Hepatocyte (in vitro differentiated cells): ENCODE measurements at regions not wholly inside any gene's neighbourhood (a gene's known extent, or its start where the extent isn't known, plus 50 kb on each side); places are given as distances from the start of the nearest gene placed in this dataset.

Experiments used
- DNase-seq: peaks from one replicate; pipeline ENCODE4 v3.0.0-alpha.2; 2016; ENCODE audit warnings: low spot score
- H2AFZ ChIP-seq: fragments of 200-600 bp; sonication (generic); 2 replicates; pipeline ENCODE4 v1.6.0; 2016; ENCODE audit warnings: antibody characterized with exemption, mild to moderate bottlenecking
- H3K27ac ChIP-seq: fragments of 200-600 bp; sonication (generic); 2 replicates; pipeline ENCODE4 v1.5.1; 2016; ENCODE audit warnings: mild to moderate bottlenecking
- H3K27me3 ChIP-seq: fragments of 200-600 bp; sonication (generic); 2 replicates; pipeline ENCODE4 v1.6.1; 2016
- H3K36me3 ChIP-seq: fragments of 200-600 bp; sonication (generic); replicated peaks from 2 replicates; pipeline ENCODE4 v1.5.1; 2016; ENCODE audit warnings: low read depth; ENCODE audit not compliant: insufficient read depth
- H3K4me1 ChIP-seq: fragments of 200-600 bp; sonication (generic); 2 replicates; pipeline ENCODE4 v1.5.1; 2016; ENCODE audit warnings: mild to moderate bottlenecking, moderate library complexity; ENCODE audit not compliant: insufficient read depth
- H3K4me2 ChIP-seq: fragments of 200-600 bp; sonication (generic); 2 replicates; pipeline ENCODE4 v1.6.0; 2016
- H3K4me3 ChIP-seq: fragments of 200-600 bp; sonication (generic); 2 replicates; pipeline ENCODE4 v1.5.1; 2016; ENCODE audit warnings: mild to moderate bottlenecking
- H3K79me2 ChIP-seq: fragments of 200-600 bp; sonication (generic); 2 replicates; pipeline ENCODE4 v1.6.0; 2017; ENCODE audit warnings: mild to moderate bottlenecking
- H3K9me2 ChIP-seq: fragments of 200-600 bp; sonication (generic); replicated peaks from 2 replicates; pipeline ENCODE4 v1.6.0; 2017; ENCODE audit warnings: mild to moderate bottlenecking; ENCODE audit not compliant: insufficient read depth
- H3K9me3 ChIP-seq: fragments of 200-600 bp; sonication (generic); 2 replicates; pipeline ENCODE4 v1.5.1; 2016; ENCODE audit warnings: low read depth, mild to moderate bottlenecking
- H4K20me1 ChIP-seq: fragments of 200-600 bp; sonication (generic); 2 replicates; pipeline ENCODE4 v1.6.0; 2016; ENCODE audit warnings: mild to moderate bottlenecking; ENCODE audit not compliant: insufficient read depth, poor library complexity, severe bottlenecking
- EZH2 ChIP-seq: fragments of 200-600 bp; sonication (generic); IDR thresholded peaks from 2 replicates; pipeline ENCODE4 v1.6.1; 2016; ENCODE audit warnings: antibody characterized with exemption, mild to moderate bottlenecking, borderline replicate concordance
- EZH2phosphoT487 ChIP-seq: fragments of 200-600 bp; sonication (generic); IDR thresholded peaks from one replicate; pipeline ENCODE4 v1.6.1; 2018; ENCODE audit warnings: antibody characterized with exemption, mild to moderate bottlenecking, low read depth, moderate library complexity; ENCODE audit not compliant: unreplicated experiment, severe bottlenecking
- WGBS: methylation state at CpG from one replicate; pipeline ENCODE4 v1.1.6; 2016; ENCODE audit warnings: low lambda C conversion rate; ENCODE audit errors: missing lambda C conversion rate; 5-methylcytosine and 5-hydroxymethylcytosine counted together
- TF ChIP-seq, protein P1 (sequence below): fragments of 200-600 bp; sonication (generic); IDR thresholded peaks from 2 replicates; pipeline ENCODE4 v1.5.1; 2016; ENCODE audit warnings: antibody characterized with exemption, mild to moderate bottlenecking; ENCODE audit not compliant: poor library complexity

DNA sequence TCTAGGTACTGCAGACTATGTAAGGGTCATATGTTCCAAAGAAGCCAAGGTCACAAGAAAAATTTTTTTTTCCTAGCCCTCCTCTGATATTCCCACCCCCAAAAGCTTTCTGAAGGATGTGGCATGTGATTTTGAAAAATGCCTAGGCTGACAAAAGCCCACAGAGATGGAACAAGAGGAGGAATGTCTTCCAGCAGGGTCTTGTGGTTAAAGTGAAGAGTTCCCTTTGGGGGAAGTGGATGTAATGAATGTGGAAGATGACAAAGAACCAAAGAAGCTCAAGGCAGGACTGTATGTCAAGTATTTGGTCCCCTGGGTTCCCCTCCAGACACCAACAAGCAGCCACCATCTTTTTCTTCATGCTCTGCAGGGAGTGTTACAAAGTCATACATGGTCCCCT lies 268.8 kb downstream of the BCOR start:
- Histone ChIP-seq H3K4me3 (no peak overlapping the region), H3K4me1 (peaks cover 7% of the 10 kb centered on the region), H3K36me3 (no peaks in the 10 kb centered on the region), H2AFZ (no peak overlapping the region), H3K4me2 (no peak overlapping the region), H3K27ac (no peak overlapping the region), H4K20me1 (no peaks in the 10 kb centered on the region), H3K9me3 (no peaks in the 10 kb centered on the region), H3K27me3 (no peaks in the 10 kb centered on the region), H3K9me2 (no peaks in the 10 kb centered on the region), H3K79me2 (no peaks in the 10 kb centered on the region)
- no peak for DNase-seq
- no peak for TF ChIP-seq EZH2phosphoT487
- no peak for TF ChIP-seq EZH2
- TF ChIP-seq, protein P1, sequence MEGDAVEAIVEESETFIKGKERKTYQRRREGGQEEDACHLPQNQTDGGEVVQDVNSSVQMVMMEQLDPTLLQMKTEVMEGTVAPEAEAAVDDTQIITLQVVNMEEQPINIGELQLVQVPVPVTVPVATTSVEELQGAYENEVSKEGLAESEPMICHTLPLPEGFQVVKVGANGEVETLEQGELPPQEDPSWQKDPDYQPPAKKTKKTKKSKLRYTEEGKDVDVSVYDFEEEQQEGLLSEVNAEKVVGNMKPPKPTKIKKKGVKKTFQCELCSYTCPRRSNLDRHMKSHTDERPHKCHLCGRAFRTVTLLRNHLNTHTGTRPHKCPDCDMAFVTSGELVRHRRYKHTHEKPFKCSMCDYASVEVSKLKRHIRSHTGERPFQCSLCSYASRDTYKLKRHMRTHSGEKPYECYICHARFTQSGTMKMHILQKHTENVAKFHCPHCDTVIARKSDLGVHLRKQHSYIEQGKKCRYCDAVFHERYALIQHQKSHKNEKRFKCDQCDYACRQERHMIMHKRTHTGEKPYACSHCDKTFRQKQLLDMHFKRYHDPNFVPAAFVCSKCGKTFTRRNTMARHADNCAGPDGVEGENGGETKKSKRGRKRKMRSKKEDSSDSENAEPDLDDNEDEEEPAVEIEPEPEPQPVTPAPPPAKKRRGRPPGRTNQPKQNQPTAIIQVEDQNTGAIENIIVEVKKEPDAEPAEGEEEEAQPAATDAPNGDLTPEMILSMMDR: no peak

DNA sequence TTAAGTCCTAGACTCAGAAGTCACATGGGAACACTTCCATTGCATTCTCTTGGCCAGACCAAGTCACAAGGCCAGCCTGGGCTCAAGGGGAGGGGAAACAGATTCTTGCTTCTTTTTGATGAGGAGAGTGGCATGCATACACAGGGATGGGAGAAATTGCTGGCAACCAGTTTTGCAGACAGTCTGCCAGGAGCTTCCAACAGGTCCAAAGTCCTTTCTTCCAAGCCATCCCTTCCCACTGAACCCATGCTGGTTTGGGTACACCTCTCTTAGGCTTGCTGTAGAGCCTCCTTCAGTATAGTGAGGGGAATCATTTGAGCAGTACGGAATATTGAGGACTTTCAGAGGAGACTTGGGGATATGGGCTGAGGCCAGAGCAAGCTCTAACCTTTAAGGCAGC lies 267.8 kb downstream of the BCOR start:
- H3K79me2 ChIP-seq: no peaks in the 10 kb centered on the region
- no peaks in the 10 kb centered on the region for H3K9me2 ChIP-seq
- no peak overlapping the region for H3K27ac ChIP-seq
- no peak overlapping the region for H3K4me2 ChIP-seq
- no peaks in the 10 kb centered on the region for H3K9me3 ChIP-seq
- WGBS: 85% methylated on average over 1 of the region's 1 CpG
- H3K36me3 ChIP-seq: no peaks in the 10 kb centered on the region
- H3K4me3 ChIP-seq: no peak overlapping the region
- H2AFZ ChIP-seq: no peak overlapping the region
- peaks cover 7% of the 10 kb centered on the region for H3K4me1 ChIP-seq
- H3K27me3 ChIP-seq: no peaks in the 10 kb centered on the region
- DNase-seq: no peak
- no peak for TF ChIP-seq EZH2phosphoT487
- no peaks in the 10 kb centered on the region for H4K20me1 ChIP-seq

DNA sequence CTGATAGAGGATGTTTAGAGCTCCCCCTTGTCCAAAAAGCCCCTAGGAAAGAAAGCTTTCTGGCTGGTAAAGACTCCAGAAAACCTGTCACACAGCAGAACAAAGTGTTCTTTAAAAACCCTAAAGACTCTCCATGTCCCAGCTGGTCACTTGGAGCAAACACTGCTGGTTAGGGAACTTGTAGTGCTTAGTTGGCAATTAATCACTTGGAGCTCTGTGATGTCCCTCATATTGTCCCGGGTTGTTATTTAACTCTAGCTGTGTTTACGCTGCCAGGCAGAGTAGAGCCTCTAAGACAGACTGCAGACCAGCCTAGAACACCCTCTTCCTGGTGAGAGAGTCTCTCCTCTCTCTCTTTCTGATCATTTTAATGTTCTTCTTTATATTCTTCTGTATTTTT lies 267.3 kb downstream of the BCOR start:
- Histone ChIP-seq H2AFZ (no peak overlapping the region), H3K4me2 (no peak overlapping the region), H4K20me1 (no peaks in the 10 kb centered on the region), H3K9me2 (no peaks in the 10 kb centered on the region), H3K9me3 (no peaks in the 10 kb centered on the region), H3K4me1 (peaks cover 7% of the 10 kb centered on the region), H3K27me3 (no peaks in the 10 kb centered on the region), H3K36me3 (no peaks in the 10 kb centered on the region), H3K4me3 (no peak overlapping the region), H3K27ac (no peak overlapping the region), H3K79me2 (no peaks in the 10 kb centered on the region)
- no peak for DNase-seq
- 25% methylated on average over 2 of the region's 2 CpGs for whole genome bisulfite sequencing
- TF ChIP-seq EZH2phosphoT487 (no peak), EZH2 (no peak)
- TF ChIP-seq, protein P1: no peak

DNA sequence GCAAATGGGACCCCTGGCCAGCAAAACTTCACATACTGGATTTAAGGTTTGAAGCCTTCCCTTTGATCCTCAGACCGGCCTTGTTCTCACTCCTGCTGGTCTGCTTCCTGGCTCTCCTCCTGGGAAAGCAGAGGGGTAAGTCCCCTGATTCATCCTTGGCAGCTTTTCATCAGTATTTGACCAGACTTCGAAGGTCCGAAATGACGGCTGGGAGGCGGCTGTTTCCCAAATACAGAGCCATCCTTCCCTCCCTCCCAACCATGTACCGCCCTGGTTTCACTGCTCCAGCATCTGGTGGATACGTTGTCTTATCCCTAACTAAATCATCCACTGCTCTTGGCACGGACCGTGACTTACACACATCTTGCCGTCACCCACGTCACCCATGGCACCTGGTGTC lies 265.5 kb downstream of the BCOR start:
- 91% methylated on average over 11 of the region's 11 CpGs for WGBS
- H4K20me1 ChIP-seq: no peaks in the 10 kb centered on the region
- no peak for DNase-seq
- no peak overlapping the region for H3K4me2 ChIP-seq
- H3K4me3 ChIP-seq: no peak overlapping the region
- no peaks in the 10 kb centered on the region for H3K36me3 ChIP-seq
- no peak overlapping the region for H2AFZ ChIP-seq
- no peak overlapping the region for H3K27ac ChIP-seq
- peaks cover under 1% of the 10 kb centered on the region for H3K4me1 ChIP-seq
- H3K9me3 ChIP-seq: no peaks in the 10 kb centered on the region
- no peaks in the 10 kb centered on the region for H3K27me3 ChIP-seq
- TF ChIP-seq, protein P1: no peak
- no peak for TF ChIP-seq EZH2
- TF ChIP-seq EZH2phosphoT487: no peak
- no peaks in the 10 kb centered on the region for H3K79me2 ChIP-seq
- H3K9me2 ChIP-seq: no peaks in the 10 kb centered on the region
